ENCODE measurements at regions not wholly inside any gene's neighbourhood (a gene's known extent, or its start where the extent isn't known, plus 50 kb on each side); places are given as distances from the start of the nearest gene placed in this dataset.

DNA sequence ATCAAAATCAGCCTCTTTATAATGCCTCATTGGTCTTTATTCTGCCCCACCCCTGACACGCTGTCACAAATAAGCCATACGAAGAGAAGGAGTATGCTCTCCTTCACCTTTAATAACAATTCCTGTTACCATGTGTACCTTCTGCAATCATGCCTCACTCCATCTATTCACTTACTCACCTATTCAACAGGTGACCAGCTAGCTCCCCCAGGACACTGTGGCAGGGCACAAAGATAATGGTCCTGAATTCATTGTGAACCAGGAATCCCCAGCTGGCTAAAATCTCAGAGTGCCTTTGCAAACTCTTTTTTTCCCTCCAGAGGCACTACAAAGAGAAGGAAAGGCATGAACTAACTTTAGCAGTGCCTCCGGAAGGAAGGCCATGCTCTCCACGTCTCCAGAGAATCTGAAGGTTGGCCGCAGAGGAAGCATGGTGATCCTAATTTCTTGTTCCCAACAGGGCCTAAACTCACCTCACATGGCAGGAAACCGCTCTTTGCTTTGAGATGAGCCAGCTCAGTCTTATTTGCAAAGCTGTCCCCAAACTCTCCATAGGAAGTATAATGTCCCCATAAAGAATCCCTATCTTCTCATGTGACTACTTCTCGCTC is 590.3 kb downstream of the BUD13 start:
- no peak overlapping the region for H3K27ac ChIP-seq (ENCODE audit: low read length)
- H3K9me3 ChIP-seq (ENCODE audit: insufficient read depth, low read depth, low read length): no peaks in the 10 kb centered on the region
- H3K9ac ChIP-seq (ENCODE audit: low read depth, low read length): no peak overlapping the region
- peaks cover 6% of the 10 kb centered on the region; the same call in 1 of the 2 replicates for H3K4me1 ChIP-seq (ENCODE audit: insufficient read depth, low read length)
- no peaks in the 10 kb centered on the region for H3K36me3 ChIP-seq (ENCODE audit: insufficient read depth, low read depth, low read length)
- no peak overlapping the region for H3K4me3 ChIP-seq (ENCODE audit: low read length)
- no peaks in the 10 kb centered on the region for H3K27me3 ChIP-seq (ENCODE audit: insufficient read depth, low read length)

DNA sequence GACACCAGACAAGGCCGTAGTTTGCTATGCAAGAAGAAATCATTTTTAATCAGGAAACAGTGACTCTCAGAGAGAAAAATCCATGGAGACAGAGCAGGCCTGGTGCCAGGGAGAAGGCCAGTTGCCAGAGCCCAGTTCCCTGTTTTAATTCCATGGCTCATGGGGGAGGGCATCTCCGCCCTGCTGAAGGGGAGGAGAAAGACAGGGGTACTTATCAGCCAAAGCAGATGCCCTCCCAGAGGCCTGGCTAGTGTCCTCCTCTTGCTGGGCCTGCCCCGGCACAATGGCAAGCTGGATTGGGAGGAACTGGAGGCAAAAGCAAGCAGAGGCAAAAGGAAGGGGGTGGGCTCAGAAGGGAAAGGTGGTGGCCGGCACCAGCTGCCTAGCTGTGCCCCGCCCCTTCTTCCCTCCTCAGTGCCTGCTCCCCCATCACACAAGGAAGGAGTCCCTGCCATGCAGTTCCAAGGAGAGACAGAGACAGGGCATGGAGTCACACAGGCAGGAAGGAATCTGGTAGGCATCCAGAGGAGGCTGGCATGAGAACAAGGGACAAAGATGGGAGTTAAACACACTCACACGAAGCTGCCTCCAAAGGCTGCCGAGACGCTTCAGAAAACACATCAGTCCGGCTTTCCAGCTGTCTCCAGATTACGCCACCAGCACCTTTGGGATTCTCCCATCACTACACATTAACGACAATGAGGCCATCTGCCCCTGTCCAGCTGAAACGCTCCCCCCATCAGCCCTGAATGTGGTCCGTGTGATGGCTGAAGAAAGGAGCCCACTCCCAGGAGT is 591.8 kb downstream of the BUD13 start:
- no peak overlapping the region for H3K4me3 ChIP-seq (ENCODE audit: low read length)
- no peaks in the 10 kb centered on the region for H3K27me3 ChIP-seq (ENCODE audit: insufficient read depth, low read length)

DNA sequence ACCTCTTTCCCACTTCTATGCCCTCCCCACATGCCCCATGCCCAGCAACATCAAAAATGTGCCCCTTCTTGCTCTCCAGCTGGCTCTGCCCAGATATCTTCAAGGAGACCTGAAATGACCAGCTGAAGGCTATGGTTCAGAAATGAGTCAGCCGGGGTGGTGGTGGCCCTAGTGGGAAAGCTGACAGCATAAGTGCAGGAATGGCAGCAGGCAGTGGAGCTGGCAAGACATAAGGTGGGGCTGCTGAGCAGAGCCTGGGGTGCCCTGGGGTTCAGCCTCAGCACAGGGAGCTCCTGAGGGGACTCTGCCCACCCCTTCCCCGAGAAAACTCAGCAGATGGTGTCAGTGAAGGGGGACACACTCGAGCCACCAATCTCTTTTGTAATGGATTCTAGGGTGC is 593.4 kb downstream of the BUD13 start:
- no peak overlapping the region for H3K4me3 ChIP-seq (ENCODE audit: low read length)
- no peaks in the 10 kb centered on the region for H3K9me3 ChIP-seq (ENCODE audit: insufficient read depth, low read depth, low read length)
- H3K36me3 ChIP-seq (ENCODE audit: insufficient read depth, low read depth, low read length): no peaks in the 10 kb centered on the region
- no peak overlapping the region for H3K9ac ChIP-seq (ENCODE audit: low read depth, low read length)
- H3K27me3 ChIP-seq (ENCODE audit: insufficient read depth, low read length): no peaks in the 10 kb centered on the region
- no peak overlapping the region for H3K27ac ChIP-seq (ENCODE audit: low read length)
- H3K4me1 ChIP-seq (ENCODE audit: insufficient read depth, low read length): peaks cover 18% of the 10 kb centered on the region; the same call in 1 of the 2 replicates

More for the DNA sequence above, 591.8 kb downstream of the BUD13 start:
- H3K36me3 ChIP-seq (ENCODE audit: insufficient read depth, low read depth, low read length): no peaks in the 10 kb centered on the region
- H3K27ac ChIP-seq (ENCODE audit: low read length): no peak overlapping the region
- H3K9ac ChIP-seq (ENCODE audit: low read depth, low read length): no peak overlapping the region
- peaks cover 18% of the 10 kb centered on the region; the same call in 1 of the 2 replicates for H3K4me1 ChIP-seq (ENCODE audit: insufficient read depth, low read length)
- no peaks in the 10 kb centered on the region for H3K9me3 ChIP-seq (ENCODE audit: insufficient read depth, low read depth, low read length)

DNA sequence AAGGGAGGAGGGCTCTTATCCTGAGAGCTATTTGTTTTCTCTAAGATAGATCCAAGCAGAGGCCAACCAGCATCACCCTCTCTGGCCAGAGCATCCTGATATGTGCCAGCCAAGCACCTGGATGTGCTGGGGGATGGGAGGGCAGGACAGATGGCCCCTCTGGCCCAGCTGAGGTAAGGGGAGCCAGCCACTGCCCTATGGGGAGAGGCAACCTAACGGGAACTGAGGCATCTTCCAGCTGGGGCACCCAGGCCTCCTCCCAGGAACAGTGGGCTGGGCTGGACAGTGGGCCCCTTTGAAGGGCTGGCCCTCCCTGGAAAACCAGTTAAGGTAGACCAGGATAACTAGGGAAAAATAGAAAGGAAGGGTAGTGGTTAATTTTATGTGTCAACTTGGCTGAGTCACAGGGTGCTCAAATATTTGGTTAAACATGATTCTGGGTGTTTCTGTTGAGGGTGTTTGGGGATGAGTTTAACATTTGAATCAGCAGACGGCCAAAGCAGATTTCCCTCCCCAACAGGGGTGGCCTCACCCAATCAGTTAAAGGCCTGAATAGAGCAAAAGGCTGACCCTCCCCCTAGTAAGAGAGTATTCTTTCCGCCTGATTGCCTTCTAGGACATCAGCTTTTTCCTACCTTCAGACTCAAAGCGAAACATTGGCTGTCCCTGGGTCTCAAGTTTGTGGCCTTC is 595.1 kb downstream of the BUD13 start:
- H3K4me3 ChIP-seq (ENCODE audit: low read length): no peak overlapping the region
- H3K27ac ChIP-seq (ENCODE audit: low read length): no peak overlapping the region
- H3K4me1 ChIP-seq (ENCODE audit: insufficient read depth, low read length): peaks cover 24% of the 10 kb centered on the region; the same call in 1 of the 2 replicates
- no peaks in the 10 kb centered on the region for H3K27me3 ChIP-seq (ENCODE audit: insufficient read depth, low read length)
- no peak overlapping the region for H3K9ac ChIP-seq (ENCODE audit: low read depth, low read length)
- no peaks in the 10 kb centered on the region for H3K9me3 ChIP-seq (ENCODE audit: insufficient read depth, low read depth, low read length)
- H3K36me3 ChIP-seq (ENCODE audit: insufficient read depth, low read depth, low read length): no peaks in the 10 kb centered on the region

DNA sequence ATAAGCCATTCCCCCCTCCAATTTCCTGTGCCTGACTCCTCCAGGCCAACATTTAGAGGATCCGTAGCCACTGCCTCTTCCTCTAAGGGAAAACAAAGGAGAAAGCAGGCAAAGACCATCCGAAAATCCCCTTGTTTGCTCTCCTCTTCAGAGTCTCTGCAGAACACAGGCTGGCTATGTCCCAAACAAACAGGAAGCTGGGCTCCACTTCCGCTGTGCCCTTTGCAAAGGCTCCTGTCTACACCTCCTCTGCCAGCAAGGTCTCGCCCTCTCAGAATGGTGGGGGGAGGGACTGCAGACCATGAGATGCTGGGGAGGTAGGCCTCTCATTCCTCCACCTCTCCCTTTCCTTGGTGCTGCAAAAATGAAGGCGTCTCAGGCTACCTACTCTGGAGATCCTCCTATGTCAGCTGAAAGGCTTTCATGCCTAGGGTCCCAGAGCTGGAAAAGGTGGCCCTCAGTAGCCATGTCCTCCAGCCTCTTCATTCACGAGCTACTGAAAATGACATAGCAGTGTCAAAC is 596.2 kb downstream of the BUD13 start:
- no peak overlapping the region for H3K9ac ChIP-seq (ENCODE audit: low read depth, low read length)
- H3K36me3 ChIP-seq (ENCODE audit: insufficient read depth, low read depth, low read length): no peaks in the 10 kb centered on the region
- no peaks in the 10 kb centered on the region for H3K9me3 ChIP-seq (ENCODE audit: insufficient read depth, low read depth, low read length)
- H3K4me1 ChIP-seq (ENCODE audit: insufficient read depth, low read length): peaks cover 24% of the 10 kb centered on the region; the same call in 1 of the 2 replicates
- no peak overlapping the region for H3K4me3 ChIP-seq (ENCODE audit: low read length)
- no peaks in the 10 kb centered on the region for H3K27me3 ChIP-seq (ENCODE audit: insufficient read depth, low read length)
- H3K27ac ChIP-seq (ENCODE audit: low read length): no peak overlapping the region

DNA sequence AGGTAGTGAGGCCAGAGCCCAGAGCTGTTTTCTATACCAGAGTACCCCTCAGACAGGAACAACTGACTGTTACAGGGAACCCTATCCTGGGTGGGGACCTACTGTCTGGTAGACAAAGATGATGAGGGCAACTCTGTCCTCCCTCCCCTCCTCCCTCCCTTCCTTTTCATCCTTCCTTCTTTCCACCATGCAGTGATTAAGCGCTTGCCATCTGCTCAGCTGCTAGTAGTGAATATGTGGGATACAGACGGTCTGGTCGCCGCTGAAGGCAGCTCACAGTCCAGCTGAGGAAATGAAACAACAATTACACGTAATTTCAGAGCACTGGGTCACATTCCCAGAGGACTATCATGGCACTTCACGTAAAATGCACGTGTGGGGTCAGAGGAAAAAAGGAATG is 597.1 kb downstream of the BUD13 start:
- peaks cover 24% of the 10 kb centered on the region; the same call in 1 of the 2 replicates for H3K4me1 ChIP-seq (ENCODE audit: insufficient read depth, low read length)
- H3K4me3 ChIP-seq (ENCODE audit: low read length): no peak overlapping the region
- H3K9ac ChIP-seq (ENCODE audit: low read depth, low read length): no peak overlapping the region
- no peaks in the 10 kb centered on the region for H3K27me3 ChIP-seq (ENCODE audit: insufficient read depth, low read length)
- H3K9me3 ChIP-seq (ENCODE audit: insufficient read depth, low read depth, low read length): no peaks in the 10 kb centered on the region
- H3K27ac ChIP-seq (ENCODE audit: low read length): no peak overlapping the region
- no peaks in the 10 kb centered on the region for H3K36me3 ChIP-seq (ENCODE audit: insufficient read depth, low read depth, low read length)

DNA sequence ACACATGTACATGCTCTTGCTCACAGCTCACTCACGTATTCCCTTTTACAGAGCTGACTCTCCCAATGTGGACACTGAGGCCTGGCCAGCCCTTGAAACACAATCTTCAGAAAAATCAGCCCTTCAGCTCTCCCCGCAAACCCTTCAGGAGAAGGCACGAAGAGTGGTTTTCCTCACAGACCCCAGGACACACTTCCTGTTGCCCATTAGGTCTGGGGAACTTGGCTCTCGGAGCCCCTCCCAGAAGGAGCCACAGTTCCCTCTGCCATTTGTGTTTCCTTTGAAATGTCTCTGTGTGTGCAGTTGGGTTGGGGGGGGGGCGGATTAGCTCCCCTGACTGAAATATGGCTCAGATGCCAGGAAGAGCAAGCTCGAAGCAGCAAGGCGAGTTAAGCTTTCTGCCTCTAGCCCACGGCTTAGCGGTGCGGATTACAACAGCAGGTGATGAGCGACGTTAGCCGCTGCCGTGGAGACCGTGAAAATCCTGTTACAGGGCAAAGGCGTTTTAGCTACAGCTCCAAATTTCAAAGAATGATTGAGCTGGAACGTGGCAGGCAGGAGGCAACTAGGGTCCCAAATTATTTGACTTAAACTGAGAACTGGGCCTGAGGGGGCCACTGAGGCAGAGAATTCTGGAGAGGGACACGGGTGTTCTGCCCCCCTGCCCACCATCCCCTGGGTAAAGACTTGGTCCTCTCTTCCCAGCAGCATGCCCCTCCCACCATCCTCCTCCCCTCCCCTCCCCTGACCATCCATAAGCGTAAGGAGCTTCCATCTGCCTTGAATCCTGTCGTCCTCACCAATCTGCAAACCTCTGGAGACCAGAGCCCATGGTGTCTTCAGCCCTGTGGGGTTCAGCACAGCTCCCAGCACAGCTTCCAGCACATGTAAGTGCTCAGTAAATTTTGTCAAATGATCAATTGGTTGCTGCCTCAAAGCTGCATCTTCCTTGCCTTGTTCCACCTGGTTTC is 598.6 kb downstream of the BUD13 start:
- H3K4me1 ChIP-seq (ENCODE audit: insufficient read depth, low read length): peaks cover 24% of the 10 kb centered on the region; the same call in 1 of the 2 replicates
- H3K9me3 ChIP-seq (ENCODE audit: insufficient read depth, low read depth, low read length): no peaks in the 10 kb centered on the region
- no peak overlapping the region for H3K27ac ChIP-seq (ENCODE audit: low read length)
- H3K4me3 ChIP-seq (ENCODE audit: low read length): no peak overlapping the region
- no peaks in the 10 kb centered on the region for H3K27me3 ChIP-seq (ENCODE audit: insufficient read depth, low read length)
- no peaks in the 10 kb centered on the region for H3K36me3 ChIP-seq (ENCODE audit: insufficient read depth, low read depth, low read length)
- no peak overlapping the region for H3K9ac ChIP-seq (ENCODE audit: low read depth, low read length)

DNA sequence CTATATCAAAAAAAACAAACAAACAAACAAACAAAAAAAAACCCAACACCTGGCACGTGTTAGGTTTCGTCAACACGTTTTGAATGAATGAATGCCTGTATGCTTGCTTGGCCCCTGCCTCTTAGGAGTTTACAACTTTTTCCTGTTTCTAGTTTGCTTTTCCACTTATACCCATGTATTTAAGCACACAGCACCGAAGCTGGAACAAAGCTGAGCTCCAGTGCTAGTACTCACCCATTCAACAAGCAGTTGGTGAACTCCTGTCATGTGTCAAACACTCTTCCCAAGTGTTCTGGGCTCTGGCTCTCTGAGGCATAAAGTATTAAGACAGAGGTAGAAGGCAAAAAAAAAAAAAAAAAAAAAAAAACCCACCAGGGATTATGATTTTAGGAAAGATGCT is 599.3 kb downstream of the BUD13 start:
- Histone ChIP-seq H3K4me1 (ENCODE audit: insufficient read depth, low read length) (peaks cover 24% of the 10 kb centered on the region; the same call in 1 of the 2 replicates), H3K27ac (ENCODE audit: low read length) (no peak overlapping the region), H3K36me3 (ENCODE audit: insufficient read depth, low read depth, low read length) (no peaks in the 10 kb centered on the region), H3K27me3 (ENCODE audit: insufficient read depth, low read length) (no peaks in the 10 kb centered on the region), H3K4me3 (ENCODE audit: low read length) (no peak overlapping the region), H3K9ac (ENCODE audit: low read depth, low read length) (no peak overlapping the region), H3K9me3 (ENCODE audit: insufficient read depth, low read depth, low read length) (no peaks in the 10 kb centered on the region)

DNA sequence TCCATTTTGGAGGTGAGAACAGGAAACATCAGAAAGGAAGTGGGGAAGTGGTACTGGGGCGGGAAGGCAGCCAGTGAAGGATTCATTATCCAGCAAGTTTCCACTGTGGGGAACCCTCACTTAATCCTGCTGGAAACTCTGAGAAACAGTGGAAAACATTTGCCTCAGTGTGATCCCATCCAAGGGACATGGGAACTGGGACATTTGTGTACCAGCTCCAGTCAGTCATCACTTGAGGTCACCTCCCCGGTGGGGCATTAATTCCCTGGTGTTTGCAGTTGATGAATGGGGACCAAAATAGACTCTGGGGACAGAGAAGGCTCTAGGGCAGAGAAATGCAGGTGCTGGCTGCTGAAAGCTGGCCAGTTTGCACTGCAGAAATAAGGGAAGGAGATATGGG is 599.9 kb downstream of the BUD13 start:
- Histone ChIP-seq H3K4me1 (ENCODE audit: insufficient read depth, low read length) (peaks cover 21% of the 10 kb centered on the region; the same call in 1 of the 2 replicates), H3K27me3 (ENCODE audit: insufficient read depth, low read length) (no peaks in the 10 kb centered on the region), H3K9me3 (ENCODE audit: insufficient read depth, low read depth, low read length) (no peaks in the 10 kb centered on the region), H3K9ac (ENCODE audit: low read depth, low read length) (no peak overlapping the region), H3K4me3 (ENCODE audit: low read length) (no peak overlapping the region), H3K27ac (ENCODE audit: low read length) (no peak overlapping the region), H3K36me3 (ENCODE audit: insufficient read depth, low read depth, low read length) (no peaks in the 10 kb centered on the region)

DNA sequence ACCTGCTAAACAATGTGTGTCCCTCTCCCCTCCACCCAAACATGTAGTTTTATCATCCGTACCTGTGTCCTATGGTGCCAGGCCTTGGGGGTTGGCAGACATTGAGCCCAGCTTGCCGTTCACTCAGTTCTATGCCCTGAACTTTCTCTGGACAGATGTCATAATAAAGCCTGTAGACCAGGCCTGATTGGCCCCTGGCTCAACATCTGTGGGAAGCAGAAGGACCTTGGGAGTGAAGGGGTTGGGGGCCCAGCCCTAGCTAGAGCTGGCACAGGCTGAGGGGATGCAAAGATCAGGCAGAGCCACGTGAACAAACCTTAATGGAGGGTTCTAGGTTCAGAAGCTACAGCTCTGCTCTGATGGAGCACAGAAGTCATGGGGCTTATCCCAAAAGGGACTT is 600.6 kb downstream of the BUD13 start:
- Histone ChIP-seq H3K9me3 (ENCODE audit: insufficient read depth, low read depth, low read length) (no peaks in the 10 kb centered on the region), H3K4me3 (ENCODE audit: low read length) (no peak overlapping the region), H3K9ac (ENCODE audit: low read depth, low read length) (no peak overlapping the region), H3K36me3 (ENCODE audit: insufficient read depth, low read depth, low read length) (no peaks in the 10 kb centered on the region), H3K4me1 (ENCODE audit: insufficient read depth, low read length) (peaks cover 14% of the 10 kb centered on the region; the same call in 1 of the 2 replicates), H3K27me3 (ENCODE audit: insufficient read depth, low read length) (no peaks in the 10 kb centered on the region), H3K27ac (ENCODE audit: low read length) (no peak overlapping the region)

Data from iPS-20b (cell line).